NCI-H2081 (cell line): ENCODE measurements at regions not wholly inside any gene's neighbourhood (a gene's known extent, or its start where the extent isn't known, plus 50 kb on each side); places are given as distances from the start of the nearest gene placed in this dataset.
A peak's percentile ranks its signal among the peaks of the same experiment; 100 is the strongest.
"Not testable (repeated sequence)": the region's sequence is repeated elsewhere in the genome, so short reads cannot be mapped to it uniquely, and the experiment has no call there.

ENCODE experiments used
- DNase-seq, 2 experiments: peaks; one replicate each; lab custom pipeline; 2025; lab: John Stamatoyannopoulos, UW

DNA sequence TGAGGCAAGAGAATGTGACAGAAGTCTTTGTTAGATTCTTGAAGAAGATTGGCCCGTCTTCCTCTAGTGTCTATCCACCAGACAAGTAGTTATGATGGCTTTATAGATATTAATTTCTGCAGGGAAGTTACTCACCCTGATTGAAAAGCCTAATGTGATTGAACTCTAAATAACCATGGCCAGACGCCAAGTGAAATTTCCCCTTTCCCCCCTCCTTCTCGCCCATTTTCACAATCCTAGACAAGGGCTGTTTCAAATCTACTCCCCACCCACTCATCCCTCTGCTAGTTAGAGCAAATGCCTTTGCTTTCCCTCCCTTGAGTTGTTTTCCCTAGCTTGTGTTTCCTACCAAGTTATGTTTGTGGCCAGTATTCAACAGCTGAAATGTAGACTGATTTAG, 182.5 kb downstream of the TMEM167A start:
- DNase-seq, result no peak

DNA sequence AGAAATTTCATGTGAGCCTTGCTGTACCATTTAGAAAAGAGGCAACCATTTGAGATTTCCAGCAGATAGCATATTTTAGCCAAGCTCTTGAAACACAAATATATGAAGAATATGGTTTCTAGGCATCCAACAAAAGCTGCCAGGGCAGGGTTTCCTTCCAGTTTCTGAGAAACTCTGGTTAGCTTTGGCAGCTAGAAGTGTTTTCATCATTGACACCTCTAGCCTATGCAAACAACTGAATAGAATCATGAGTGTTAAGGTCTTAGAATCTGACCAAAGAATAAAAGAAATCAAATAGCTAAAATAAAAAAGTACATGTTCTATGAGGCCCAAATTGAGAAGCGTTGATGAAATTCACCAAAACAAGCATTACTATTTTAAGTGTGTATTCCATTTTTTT, 188.1 kb downstream of the TMEM167A start:
- DNase-seq, result no peak

GRCh38 chr5:82886911-82887310, 190.3 kb downstream of the TMEM167A start:
- DNase-seq, result no peak

GRCh38 chr5:82885627-82886389, 191.4 kb downstream of the TMEM167A start:
- DNase-seq, result no peak

GRCh38 chr5:82884821-82885471, 192.2 kb downstream of the TMEM167A start:
- no peak for DNase-seq

GRCh38 chr5:82882316-82882715, 194.9 kb downstream of the TMEM167A start:
- no peak for DNase-seq

- DNase-seq, result no peak
Observed at GRCh38 chr5:82881571-82882174, 195.5 kb downstream of the TMEM167A start.

DNA sequence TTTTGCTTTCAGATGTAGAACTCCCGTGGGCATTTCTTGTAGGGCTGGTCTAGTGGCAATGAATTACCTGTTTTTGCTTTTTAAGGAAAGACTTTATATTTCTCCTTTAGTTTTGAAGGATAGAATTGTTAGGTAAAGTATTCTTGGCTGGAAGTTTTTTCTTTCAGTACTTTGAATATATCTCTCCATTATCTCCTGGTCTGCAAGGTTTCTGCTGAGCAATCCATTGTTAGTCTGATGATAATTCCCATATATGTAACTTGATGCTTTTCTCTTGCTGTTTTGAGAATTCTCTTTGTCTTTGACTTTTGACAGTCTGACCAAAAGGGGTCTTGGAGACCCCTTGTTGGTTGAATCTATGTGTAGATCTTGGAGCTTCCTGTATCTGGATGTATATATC, 198.1 kb downstream of the TMEM167A start:
- no peak for DNase-seq

DNA sequence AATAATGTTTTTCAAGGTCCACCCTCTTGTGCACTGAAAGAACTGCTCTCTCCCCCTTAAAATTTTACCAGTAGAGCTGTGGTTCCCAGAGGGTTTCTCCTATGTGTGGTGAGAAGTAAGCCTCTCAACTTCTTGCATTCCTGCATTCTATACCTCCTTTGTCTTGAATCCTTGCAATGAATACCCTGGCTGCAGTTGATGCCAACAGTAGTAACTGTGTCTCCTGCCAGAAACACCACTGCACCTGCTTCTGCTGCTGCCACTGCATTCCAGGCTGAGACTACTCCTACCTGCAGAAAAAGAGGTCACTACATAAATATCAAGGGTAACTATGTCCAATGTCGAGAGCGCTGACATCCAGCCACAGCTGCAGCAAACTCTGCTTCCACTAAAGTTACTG, 203.7 kb downstream of the TMEM167A start:
- no peak for DNase-seq

GRCh38 chr5:82872321-82873288, 204.6 kb downstream of the TMEM167A start:
- not testable (repeated sequence) for DNase-seq

GRCh38 chr5:82865625-82866024, 211.6 kb downstream of the TMEM167A start:
- DNase-seq, result no peak

- peak in 1 of 2 experiments; percentile 1 for DNase-seq
Observed at GRCh38 chr5:82863266-82863665, 213.9 kb downstream of the TMEM167A start.

GRCh38 chr5:82862711-82863110, 214.5 kb downstream of the TMEM167A start:
- DNase-seq, result peak in 1 of 2 experiments; percentile 6

DNA sequence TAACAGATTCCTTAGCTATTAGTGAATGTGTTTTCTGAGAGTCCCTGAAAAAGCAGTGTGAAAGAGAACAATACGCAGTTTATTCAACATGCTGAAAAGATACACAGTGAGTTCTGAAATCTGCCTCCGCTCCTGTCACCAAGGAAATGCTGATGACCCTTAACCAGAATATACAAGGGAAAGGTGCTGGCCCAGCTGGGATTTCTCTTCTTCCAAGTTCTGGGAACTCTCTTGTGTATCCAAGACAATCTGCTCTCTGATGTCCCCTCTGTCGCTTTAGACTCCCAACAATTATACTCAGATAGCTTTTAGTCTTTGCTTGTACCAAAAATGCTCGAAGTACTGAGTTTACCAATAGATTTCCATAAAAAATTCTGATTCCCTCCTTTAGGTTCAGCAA, 214.9 kb downstream of the TMEM167A start:
- no peak for DNase-seq

GRCh38 chr5:82861701-82862100, 215.5 kb downstream of the TMEM167A start:
- no peak for DNase-seq

GRCh38 chr5:82859451-82860140, 217.6 kb downstream of the TMEM167A start:
- DNase-seq, result no peak

DNA sequence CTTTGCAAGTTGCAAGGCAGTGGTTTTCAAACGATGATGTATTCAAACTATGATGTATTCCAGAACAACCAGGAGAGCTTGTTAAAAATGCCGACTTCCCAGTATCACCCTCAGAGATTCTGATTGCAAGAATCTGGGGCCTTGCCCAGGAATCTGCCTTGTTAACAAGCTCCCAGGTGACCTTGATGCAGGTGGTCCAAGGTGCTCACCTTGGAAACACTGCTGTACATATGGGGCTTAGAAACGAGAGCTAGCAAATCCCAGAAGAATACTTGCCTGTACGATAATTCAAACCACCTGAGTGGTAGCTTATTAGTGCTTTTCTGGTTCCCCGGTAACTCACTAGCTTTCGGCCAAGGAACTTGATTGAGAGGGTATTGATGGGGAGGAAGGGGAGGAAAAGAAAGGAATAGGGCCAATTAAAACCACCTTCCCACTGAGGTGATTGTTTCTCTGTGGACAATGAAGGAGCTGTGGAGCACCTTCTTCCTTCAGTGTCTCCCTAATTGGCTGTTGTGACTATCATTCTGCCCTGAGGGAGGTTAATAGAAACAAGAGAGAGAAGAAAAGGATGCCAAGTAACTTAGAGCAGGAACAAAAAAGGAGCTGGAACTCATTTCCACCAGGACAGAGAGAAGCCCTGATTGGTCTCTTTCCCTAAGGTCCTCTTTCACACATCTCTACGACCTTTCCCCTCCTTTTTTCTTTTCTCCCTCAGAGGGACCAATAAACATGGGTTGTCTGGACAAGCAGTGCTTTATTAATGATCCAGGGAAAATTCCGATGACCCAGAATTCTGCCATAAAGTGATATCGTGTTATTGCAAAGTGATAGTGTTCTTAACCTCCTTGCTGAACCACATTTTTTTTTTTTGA, 218.8 kb downstream of the TMEM167A start:
- no peak for DNase-seq

DNA sequence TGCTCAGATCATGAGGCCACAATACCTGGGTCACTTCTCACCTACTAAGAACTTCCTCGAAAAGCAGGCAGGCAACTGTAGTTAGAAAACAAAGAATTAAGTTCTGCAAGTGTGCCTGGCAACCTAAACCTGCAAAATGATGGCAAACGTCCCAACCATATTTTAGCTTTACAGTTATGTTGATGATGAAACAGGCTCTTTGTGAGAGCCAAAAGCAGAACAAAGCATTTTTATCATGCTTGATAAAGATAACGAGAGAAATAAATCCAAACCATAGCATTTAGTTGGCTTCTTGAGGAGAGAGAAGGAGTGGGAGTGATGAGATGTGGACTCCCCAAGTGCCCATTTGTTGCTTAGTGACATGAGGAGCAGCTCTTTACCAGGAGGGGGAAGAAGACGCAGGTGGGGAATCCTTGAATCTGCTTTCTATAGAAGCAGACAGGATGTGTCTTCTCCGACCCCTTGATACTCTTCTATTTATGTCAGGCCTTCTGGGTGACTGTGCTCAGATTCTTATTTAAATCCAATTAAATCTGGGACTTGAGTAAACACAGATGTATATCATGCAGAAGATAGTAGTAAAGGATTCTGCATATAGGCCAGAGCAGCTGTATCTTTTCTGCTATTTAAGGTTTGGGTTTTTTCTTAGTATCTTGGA, 221.2 kb downstream of the TMEM167A start:
- DNase-seq, result no peak

GRCh38 chr5:82854956-82855355, 222.2 kb downstream of the TMEM167A start:
- DNase-seq, result no peak

GRCh38 chr5:82851471-82851870, 225.7 kb downstream of the TMEM167A start:
- no peak for DNase-seq
